ENCODE measurements at regions not wholly inside any gene's neighbourhood (a gene's known extent, or its start where the extent isn't known, plus 50 kb on each side); places are given as distances from the start of the nearest gene placed in this dataset.

DNA sequence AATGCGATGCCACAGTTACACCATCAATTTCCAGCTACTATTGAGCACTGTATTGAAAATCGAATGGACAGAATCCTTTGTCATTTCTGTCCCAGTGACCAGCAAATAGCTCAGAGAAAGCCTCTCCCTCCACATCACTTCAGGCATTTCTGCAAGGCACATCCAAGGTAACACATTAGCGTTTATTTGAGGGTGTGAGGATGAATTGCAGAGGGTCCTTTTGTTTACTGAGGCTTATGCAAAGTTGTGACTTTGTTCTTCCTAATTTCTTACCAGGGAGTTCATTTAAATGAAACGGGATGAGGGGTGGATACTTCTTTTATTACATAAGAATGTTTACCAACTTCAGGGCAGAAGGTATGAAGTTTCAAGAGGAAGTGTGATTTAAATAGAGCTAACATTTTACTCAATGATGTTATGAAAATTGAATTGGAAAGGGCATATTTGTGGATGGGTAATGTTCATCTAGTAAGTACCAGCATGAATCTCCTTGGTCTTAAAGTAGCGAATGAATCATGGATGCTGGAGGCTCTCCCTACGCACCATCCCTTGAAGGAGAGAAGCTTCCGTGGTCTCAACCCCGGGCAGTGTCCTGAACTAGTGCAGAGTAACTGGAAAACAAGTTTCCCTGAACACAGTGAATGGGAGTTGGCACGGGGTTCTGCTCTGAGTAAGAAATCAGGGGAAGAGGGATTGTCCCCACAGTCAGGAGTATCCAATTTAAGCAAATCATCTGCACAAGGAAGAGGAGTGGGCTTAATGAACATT, 756.5 kb downstream of the GALR1 start:
- DNase-seq = no peak

GRCh38 chr18:78006774-78007260, 757.2 kb downstream of the GALR1 start:
- DNase-seq = no peak

- no peak for DNase-seq
Measured at GRCh38 chr18:78010363-78010762, 760.7 kb downstream of the GALR1 start.

DNA sequence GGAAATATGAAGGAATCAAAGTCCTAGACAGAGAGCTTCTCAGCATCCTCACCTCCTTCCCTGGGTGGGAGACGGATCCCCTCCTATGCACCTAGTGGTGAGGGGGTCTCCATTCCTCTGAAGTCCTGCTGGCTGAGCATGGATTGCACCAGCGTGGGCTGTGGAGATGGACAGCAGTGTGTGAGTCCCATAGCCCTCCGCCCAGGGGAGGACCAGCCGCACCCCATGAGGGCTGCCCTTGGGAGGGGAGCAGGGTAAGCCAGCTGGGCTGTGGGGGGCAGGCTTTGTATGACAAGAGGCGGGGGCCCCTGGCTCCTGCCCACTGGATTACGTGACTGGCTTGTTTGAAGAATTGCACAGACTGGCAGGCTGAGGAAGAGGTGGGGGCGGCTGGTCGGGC, 768.2 kb downstream of the GALR1 start:
- DNase-seq = no peak

DNA sequence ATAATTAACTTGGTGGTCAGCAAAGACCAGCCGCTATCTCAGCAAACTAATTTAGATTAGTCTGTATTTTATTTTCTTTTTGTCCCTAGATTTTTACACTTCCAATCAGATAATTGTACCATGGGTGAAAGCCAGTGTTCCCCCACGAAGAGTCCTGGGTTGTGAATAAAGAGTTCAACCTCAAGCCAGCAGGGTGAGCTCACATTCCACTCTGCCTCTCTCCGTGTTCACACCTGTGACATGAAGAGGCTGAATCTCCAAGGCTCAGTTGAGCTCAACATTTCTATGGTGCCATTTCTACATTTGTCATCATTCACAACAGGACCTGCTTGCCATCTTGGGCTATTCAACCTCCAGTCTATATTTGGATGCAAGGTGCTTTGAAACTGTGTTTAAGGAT, 771.5 kb downstream of the GALR1 start:
- no peak for DNase-seq

GRCh38 chr18:78031589-78031988, 781.9 kb downstream of the GALR1 start:
- DNase-seq = no peak

DNA sequence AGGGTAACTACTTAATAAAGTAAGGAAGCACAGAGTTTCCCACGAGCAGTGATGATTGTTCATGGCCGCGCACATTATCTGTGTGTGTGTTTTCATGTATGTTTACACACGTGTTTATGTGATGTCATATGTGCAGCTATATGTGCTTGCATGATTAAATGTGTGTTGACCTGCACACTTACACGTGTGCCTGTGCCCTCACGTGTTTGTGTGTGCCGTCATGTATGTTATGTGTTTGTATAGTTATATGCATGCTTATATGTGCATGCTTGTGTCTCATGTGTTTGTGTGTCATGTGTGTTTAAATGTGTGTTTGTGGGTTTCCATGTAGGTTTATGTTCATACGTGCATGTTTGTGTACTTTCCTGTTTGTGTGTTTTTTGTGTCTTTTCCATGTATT, 782.3 kb downstream of the GALR1 start:
- DNase-seq = no peak

GRCh38 chr18:78032574-78032973, 782.9 kb downstream of the GALR1 start:
- no peak for DNase-seq

DNA sequence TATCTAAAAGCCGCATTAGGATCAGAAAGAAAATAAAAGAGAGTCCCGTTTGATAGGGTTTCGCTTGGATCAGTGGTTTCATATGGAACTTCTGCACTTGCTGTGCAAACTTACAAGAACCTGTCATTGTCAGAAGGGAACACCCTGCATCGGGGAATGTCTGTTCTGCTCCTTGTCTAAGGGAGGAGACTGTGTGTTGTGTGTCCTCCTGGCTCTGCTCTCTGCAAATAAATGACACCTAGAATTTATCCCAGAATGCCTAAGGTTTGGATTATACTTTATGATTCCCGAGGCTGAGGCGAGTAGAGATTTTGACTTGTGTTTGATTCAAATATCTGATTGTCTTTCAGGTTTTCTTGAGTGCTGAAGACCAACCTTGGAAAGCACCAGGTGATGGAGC, 785.1 kb downstream of the GALR1 start:
- DNase-seq = no peak

- DNase-seq = no peak
Measured at GRCh38 chr18:78041218-78041617, 791.6 kb downstream of the GALR1 start.

- no peak for DNase-seq
Measured at GRCh38 chr18:78046631-78047030, 797.0 kb downstream of the GALR1 start.

DNA sequence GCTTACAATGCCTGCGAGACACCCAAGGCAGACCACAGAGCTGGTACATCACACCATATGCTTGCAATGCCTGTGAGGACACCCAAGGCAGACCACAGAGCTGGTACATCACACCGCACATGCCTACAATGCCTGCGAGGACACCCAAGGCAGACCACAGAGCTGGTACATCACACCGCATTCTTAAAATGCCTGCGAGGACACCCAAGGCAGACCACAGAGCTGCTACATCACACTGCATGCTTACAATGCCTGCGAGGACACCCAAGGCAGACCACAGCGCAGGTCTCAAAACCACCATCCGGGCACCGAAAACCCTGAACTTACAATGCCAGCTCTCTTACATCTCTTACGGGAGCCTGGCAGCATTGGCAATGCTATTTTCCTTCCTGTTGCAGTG, 799.6 kb downstream of the GALR1 start:
- no peak for DNase-seq

DNA sequence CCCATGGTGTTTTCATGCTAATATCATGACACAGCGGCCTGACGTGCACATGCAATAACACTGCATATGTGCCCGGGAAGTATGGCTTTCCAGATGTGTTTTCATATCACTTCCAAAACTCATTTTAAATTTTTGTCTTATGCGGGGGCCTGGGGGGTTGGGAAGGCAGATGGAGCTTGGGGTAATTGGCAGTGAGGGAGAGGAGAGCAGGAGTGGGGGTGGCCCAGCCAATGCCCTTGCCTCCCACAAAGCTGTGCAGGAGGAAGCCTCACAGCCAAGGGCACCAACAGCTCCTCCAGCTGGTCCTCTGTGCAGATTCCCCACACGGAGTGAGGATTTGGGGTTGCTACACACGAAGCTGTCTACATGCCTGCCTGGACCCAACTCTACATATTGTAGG, 805.2 kb downstream of the GALR1 start:
- DNase-seq = no peak

- no peak for DNase-seq
Measured at GRCh38 chr18:78056011-78056410, 806.4 kb downstream of the GALR1 start.

GRCh38 chr18:78069784-78070664, 820.4 kb downstream of the GALR1 start:
- no peak for DNase-seq

DNA sequence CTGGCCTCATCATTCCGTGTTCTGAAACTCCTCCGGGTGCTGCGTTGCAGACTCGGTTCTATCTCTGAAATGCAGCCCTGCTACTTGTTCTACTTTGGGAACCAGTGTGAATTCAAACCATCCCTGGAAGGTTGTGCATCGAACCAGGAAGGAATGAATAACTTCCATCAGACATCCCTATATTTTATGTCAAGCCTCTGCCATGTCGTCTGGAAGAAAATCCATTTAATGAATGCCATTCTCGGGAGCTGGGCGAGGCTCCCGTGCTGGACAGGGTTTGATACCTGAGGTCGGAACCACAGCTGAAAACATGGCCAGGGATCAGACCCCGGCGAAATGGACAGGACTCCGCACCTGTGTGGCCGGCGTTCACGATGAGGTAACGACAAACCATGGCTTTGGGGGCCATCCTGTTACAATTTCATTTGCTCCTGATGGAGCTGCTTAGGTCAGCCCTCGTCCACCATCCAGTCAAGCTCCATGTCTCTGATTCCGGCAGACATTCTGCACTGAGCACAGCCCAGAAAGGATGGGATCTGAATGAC, 821.6 kb downstream of the GALR1 start:
- DNase-seq = no peak

GRCh38 chr18:78071776-78072175, 822.1 kb downstream of the GALR1 start:
- no peak for DNase-seq

DNA sequence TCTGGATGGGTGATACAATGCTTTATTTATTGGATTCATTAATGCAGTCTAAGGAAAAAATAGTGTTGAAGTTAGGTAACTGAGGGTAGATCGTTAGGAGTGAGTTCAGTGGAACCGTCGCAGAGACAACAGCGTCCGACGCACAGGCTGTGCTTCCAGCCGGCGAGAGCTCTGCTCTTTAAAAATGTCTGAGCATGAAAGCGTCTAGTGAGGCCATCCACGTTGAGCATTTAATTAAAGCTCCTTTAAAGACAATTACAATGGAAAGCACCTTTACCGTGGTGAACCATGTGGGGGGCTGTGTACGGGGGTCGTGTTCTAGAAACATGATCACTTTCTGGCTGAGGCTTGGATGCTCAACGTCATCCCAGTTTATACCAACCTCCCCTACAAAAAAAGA, 822.7 kb downstream of the GALR1 start:
- no peak for DNase-seq

GRCh38 chr18:78073275-78073674, 823.6 kb downstream of the GALR1 start:
- DNase-seq = no peak

DNA sequence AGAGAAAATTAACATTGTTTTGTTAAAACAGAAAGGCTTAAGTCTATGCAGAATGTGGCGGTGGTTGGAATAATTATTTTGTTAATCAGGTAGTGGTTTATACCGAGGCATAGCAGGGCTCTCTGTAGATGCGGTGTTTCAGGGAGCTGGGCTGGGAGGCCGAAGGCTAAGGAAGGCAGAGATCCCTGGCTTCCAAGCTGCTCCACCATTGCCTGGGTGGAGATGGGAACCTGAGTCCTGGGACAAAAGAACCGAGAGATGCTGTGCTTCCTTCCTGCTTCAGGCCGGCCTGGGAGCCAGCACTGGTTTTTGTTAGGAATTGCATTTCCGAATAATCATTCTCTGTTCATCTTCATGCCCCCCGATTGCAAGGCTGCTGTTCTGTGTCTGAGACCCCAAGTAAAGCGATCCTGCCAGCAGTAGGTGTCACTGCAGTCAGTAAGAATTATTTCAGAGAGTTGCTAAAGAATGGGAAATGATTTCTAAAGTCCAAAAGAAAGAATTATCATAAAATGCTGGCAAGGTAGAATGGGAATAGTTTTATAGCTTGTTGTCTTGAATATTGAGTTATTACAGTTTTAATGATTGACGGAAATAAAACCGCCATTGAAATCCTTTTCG, 824.9 kb downstream of the GALR1 start:
- no peak for DNase-seq

GRCh38 chr18:78080081-78080480, 830.4 kb downstream of the GALR1 start:
- no peak for DNase-seq

DNA sequence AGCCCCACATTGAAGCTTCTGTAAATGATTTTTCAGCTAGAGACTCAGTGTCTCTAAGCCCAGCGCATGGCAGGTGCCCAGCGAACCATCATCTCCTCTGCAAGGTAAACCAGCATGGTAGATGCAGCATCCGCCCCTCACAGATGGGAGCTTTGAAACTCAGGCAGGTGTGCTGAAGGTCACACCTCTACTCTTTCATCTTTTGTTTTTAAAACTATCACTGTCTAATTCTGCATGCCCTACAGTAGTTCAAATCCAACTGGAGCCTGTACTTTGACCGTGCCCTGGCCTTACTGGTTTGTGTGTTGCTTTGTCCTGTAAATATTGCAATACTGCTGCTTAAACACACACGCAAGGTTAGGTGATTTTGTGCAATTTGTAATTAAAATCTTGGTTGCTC, 831.1 kb downstream of the GALR1 start:
- no peak for DNase-seq

GRCh38 chr18:78082816-78083215, 833.2 kb downstream of the GALR1 start:
- no peak for DNase-seq

All from stimulated activated CD4-positive, alpha-beta T cell treated with anti-CD3 and anti-CD28 coated beads, Interleukin-1b, Interleukin-23, amount 100 ng/mL, for 48 hours (primary cell).